ENCODE measurements at regions not wholly inside any gene's neighbourhood (a gene's known extent, or its start where the extent isn't known, plus 50 kb on each side); places are given as distances from the start of the nearest gene placed in this dataset.

- Histone ChIP-seq H4K20me1 (ENCODE audit: insufficient read depth, low read length) (no peaks in the 10 kb centered on the region), H3K9me3 (ENCODE audit: low read length) (no peaks in the 10 kb centered on the region), H3K27ac (ENCODE audit: extremely low read length, insufficient read depth, low read length) (no peak overlapping the region), H2AFZ (ENCODE audit: low read length) (no peak overlapping the region), H3K4me2 (ENCODE audit: low read depth, low read length) (no peak overlapping the region), H3K4me3 (replicated peaks in 1 of 3; ENCODE audit: insufficient read depth in 1 of 3, low read depth in 2 of 3, low read length in 3 of 3) (no peak overlapping the region), H3K9ac (ENCODE audit: insufficient read depth, low read depth, low read length) (no peak overlapping the region), H3K27me3 (ENCODE audit: control insufficient read depth in 1 of 2, insufficient read depth in 2 of 2, low read length in 2 of 2) (no peaks in the 10 kb centered on the region), H3K36me3 (replicated peaks in 1 of 2; ENCODE audit: control insufficient read depth in 1 of 2, insufficient read depth in 2 of 2, low read length in 2 of 2) (no peaks in the 10 kb centered on the region), H3K79me2 (ENCODE audit: insufficient read depth, low read length) (no peaks in the 10 kb centered on the region), H3K4me1 (ENCODE audit: insufficient read depth, low read length) (no peaks in the 10 kb centered on the region)
- CTCF ChIA-PET (ENCODE audit: low intra/inter-chr PET ratio, low total read pairs): no interaction called here
- in situ Hi-C loops (cut with HindIII; ENCODE audit: extremely low pct_ligation_motif_present, low pct_unique_long_range_greater_than_20kb): no loop called here
- no TSS peak for BruUV-seq (replicated peaks)
- intact Hi-C loops (cut with micrococcal nuclease; ENCODE audit: unreplicated experiment): no loop called here
- TF ChIP-seq RFX3 (CRISPR knock-in tag; IDR thresholded peaks at IDR 0.05): no peak
- no peak for TF ChIP-seq DNMT3B (CRISPR knock-in tag; conservative IDR thresholded peaks at IDR 0.05)
- TF ChIP-seq, protein P1, sequence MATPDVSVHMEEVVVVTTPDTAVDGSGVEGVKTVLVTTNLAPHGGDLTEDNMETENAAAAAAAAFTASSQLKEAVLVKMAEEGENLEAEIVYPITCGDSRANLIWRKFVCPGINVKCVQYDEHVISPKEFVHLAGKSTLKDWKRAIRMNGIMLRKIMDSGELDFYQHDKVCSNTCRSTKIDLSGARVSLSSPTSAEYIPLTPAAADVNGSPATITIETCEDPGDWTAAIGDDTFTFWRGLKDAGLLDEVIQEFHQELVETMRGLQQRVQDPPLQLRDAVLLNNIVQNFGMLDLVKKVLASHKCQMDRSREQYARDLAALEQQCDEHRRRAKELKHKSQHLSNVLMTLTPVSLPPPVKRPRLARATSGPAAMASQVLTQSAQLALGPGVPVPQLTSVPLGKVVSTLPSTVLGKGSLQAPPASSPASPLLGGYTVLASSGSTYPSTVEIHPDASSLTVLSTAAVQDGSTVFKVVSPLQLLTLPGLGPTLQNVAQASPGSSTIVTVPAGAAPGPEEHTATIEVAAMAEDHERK (CRISPR knock-in tag; IDR thresholded peaks at IDR 0.05; ENCODE audit: low read depth): no peak
- TF ChIP-seq RELA (CRISPR knock-in tag; IDR thresholded peaks at IDR 0.05): no peak
- no peak for TF ChIP-seq NONO (IDR thresholded peaks at IDR 0.05)
- no peak for TF ChIP-seq NONO (CRISPR knock-in tag; conservative IDR thresholded peaks at IDR 0.05)
- no peak for TF ChIP-seq DDIT3 (CRISPR knock-in tag; IDR thresholded peaks at IDR 0.05)
- no peak for TF ChIP-seq AKAP8 (CRISPR knock-in tag; IDR thresholded peaks at IDR 0.05)
- FAIRE-seq: no peak
- 0% methylated on average over 1 of the region's 3 CpGs for WGBS (ENCODE audit: low lambda C conversion rate)
- POLR2A ChIA-PET: no interaction called here
- DNase-seq (ENCODE audit: low spot score): no peak
- no peak for ATAC-seq
Observed at GRCh38 chr4:64969081-64969480, 559.8 kb upstream of the TECRL start.

DNA sequence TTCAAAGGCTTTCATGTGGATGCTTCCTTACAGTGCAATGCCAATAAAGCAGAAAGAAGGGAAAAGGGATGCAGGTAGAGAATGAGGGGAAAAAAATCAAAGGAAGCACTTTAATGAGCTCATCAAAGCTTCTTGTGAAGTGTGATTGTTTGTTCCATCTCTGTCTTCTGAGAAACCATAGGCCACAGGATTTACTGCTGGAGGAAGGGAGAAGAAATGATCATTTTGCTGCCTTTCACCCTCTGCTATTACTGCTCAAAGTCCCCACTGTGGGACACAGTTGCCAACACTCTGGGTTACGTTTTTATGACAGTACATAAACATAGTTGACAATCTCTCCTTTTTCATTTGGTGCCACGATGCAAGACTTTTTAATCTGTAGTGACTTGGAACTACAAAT lies 558.0 kb upstream of the TECRL start:
- no TSS peak for BruUV-seq (replicated peaks)
- WGBS (ENCODE audit: low lambda C conversion rate): 0% methylated on average over 2 of the region's 2 CpGs
- TF ChIP-seq ZBTB20 (CRISPR knock-in tag; IDR thresholded peaks at IDR 0.05; ENCODE audit: borderline replicate concordance, low read depth): no peak
- no peak for TF ChIP-seq ZNF646 (CRISPR knock-in tag; IDR thresholded peaks at IDR 0.05)
- no peak for TF ChIP-seq ZNF224 (CRISPR knock-in tag; IDR thresholded peaks at IDR 0.05)
- TF ChIP-seq SP4 (CRISPR knock-in tag; IDR thresholded peaks at IDR 0.05): no peak
- no peak for TF ChIP-seq TEAD3 (CRISPR knock-in tag; optimal IDR thresholded peaks at IDR 0.05; ENCODE audit: borderline replicate concordance)

More for the DNA sequence above, 558.0 kb upstream of the TECRL start:
- intact Hi-C loops (cut with micrococcal nuclease; ENCODE audit: unreplicated experiment) (no loop called here), in situ Hi-C loops (cut with HindIII; ENCODE audit: extremely low pct_ligation_motif_present, low pct_unique_long_range_greater_than_20kb) (no loop called here)
- H3K4me1 ChIP-seq (ENCODE audit: insufficient read depth, low read length): no peaks in the 10 kb centered on the region
- ChIA-PET CTCF (ENCODE audit: low intra/inter-chr PET ratio, low total read pairs) (no interaction called here), POLR2A (no interaction called here)
- no peaks in the 10 kb centered on the region for H3K79me2 ChIP-seq (ENCODE audit: insufficient read depth, low read length)
- no peaks in the 10 kb centered on the region for H4K20me1 ChIP-seq (ENCODE audit: insufficient read depth, low read length)
- H3K4me3 ChIP-seq (replicated peaks in 1 of 3; ENCODE audit: insufficient read depth in 1 of 3, low read depth in 2 of 3, low read length in 3 of 3): no peak overlapping the region
- H3K27me3 ChIP-seq (ENCODE audit: control insufficient read depth in 1 of 2, insufficient read depth in 2 of 2, low read length in 2 of 2): no peaks in the 10 kb centered on the region
- no peak overlapping the region for H3K27ac ChIP-seq (ENCODE audit: extremely low read length, insufficient read depth, low read length)
- no peaks in the 10 kb centered on the region for H3K36me3 ChIP-seq (replicated peaks in 1 of 2; ENCODE audit: control insufficient read depth in 1 of 2, insufficient read depth in 2 of 2, low read length in 2 of 2)
- DNase-seq (ENCODE audit: low spot score) (no peak), FAIRE-seq (no peak), ATAC-seq (no peak)
- no peak overlapping the region for H2AFZ ChIP-seq (ENCODE audit: low read length)
- H3K9ac ChIP-seq (ENCODE audit: insufficient read depth, low read depth, low read length): no peak overlapping the region
- no peak overlapping the region for H3K4me2 ChIP-seq (ENCODE audit: low read depth, low read length)
- no peaks in the 10 kb centered on the region for H3K9me3 ChIP-seq (ENCODE audit: low read length)

All from HepG2 (cell line).